BLaER1 treated with 17β-estradiol and CSF1 and Interleukin-3, amounts not matched to agents 10 nM and 100 nM (cell line): ENCODE measurements at regions not wholly inside any gene's neighbourhood (a gene's known extent, or its start where the extent isn't known, plus 50 kb on each side); places are given as distances from the start of the nearest gene placed in this dataset.
"Not testable (repeated sequence)": the region's sequence is repeated elsewhere in the genome, so short reads cannot be mapped to it uniquely, and the experiment has no call there.

Experiments used
- H3K27ac ChIP-seq, 11 experiments: shearing (Covaris generic); formaldehyde crosslinking; 2 replicates each; pipeline ENCODE4 v1.8.1; 2022
- H3K27me3 ChIP-seq, 11 experiments: shearing (Covaris generic); formaldehyde crosslinking; 2 replicates each; pipeline ENCODE4 v1.8.1; 2022
- H3K36me3 ChIP-seq, 11 experiments: shearing (Covaris generic); formaldehyde crosslinking; 2 replicates each; pipeline ENCODE4 v1.8.1; 2022
- H3K4me1 ChIP-seq, 10 experiments: shearing (Covaris generic); formaldehyde crosslinking; 2 replicates each; pipeline ENCODE4 v1.8.1; 2022
- H3K4me2 ChIP-seq, 11 experiments: shearing (Covaris generic); formaldehyde crosslinking; 2 replicates each; pipeline ENCODE4 v1.8.1; 2022
- H3K4me3 ChIP-seq, 10 experiments: shearing (Covaris generic); formaldehyde crosslinking; 2 replicates each; pipeline ENCODE4 v1.8.1; 2022
- H3K9ac ChIP-seq, 11 experiments: shearing (Covaris generic); formaldehyde crosslinking; 2 replicates each; pipeline ENCODE4 v1.8.1; 2022
- H3K9me3 ChIP-seq, 11 experiments: shearing (Covaris generic); formaldehyde crosslinking; replicated peaks in 1 of 11; 2 replicates each; pipeline ENCODE4 v1.8.1; 2022
- H4K20me1 ChIP-seq, 11 experiments: shearing (Covaris generic); formaldehyde crosslinking; 2 replicates each; pipeline ENCODE4 v1.8.1; 2022
- Cebpa-rat ChIP-seq, 11 experiments: shearing (Covaris generic); IDR thresholded peaks; 2 replicates each; pipeline ENCODE4 v1.8.1; 2022

GRCh38 chr2:204373942-204374341 is 171.3 kb upstream of the PARD3B start:
- H3K36me3 ChIP-seq: no peaks in the 10 kb centered on the region
- H3K4me1 ChIP-seq: no peaks in the 10 kb centered on the region
- no peak for TF ChIP-seq Cebpa-rat (IDR thresholded peaks at IDR 0.05)
- no peak overlapping the region for H3K4me2 ChIP-seq
- H3K9me3 ChIP-seq: peaks cover 0 to 10% (median 8%) of the 10 kb centered on the region in 11 experiments; a peak in 7 of 22 replicates
- no peak overlapping the region for H3K4me3 ChIP-seq
- no peak overlapping the region for H3K9ac ChIP-seq
- no peaks in the 10 kb centered on the region for H4K20me1 ChIP-seq
- H3K27me3 ChIP-seq: no peaks in the 10 kb centered on the region
- no peak overlapping the region for H3K27ac ChIP-seq

GRCh38 chr2:204380141-204380881 is 165.0 kb upstream of the PARD3B start:
- Histone ChIP-seq H3K27ac (no peak overlapping the region), H3K9ac (no peak overlapping the region), H3K4me2 (no peak overlapping the region), H3K9me3 (peaks cover 0 to 10% (median 8%) of the 10 kb centered on the region in 11 experiments; a peak in 7 of 22 replicates), H3K4me1 (no peaks in the 10 kb centered on the region), H3K27me3 (no peaks in the 10 kb centered on the region), H3K4me3 (no peak overlapping the region), H4K20me1 (no peaks in the 10 kb centered on the region), H3K36me3 (no peaks in the 10 kb centered on the region)
- no peak for TF ChIP-seq Cebpa-rat (IDR thresholded peaks at IDR 0.05)

GRCh38 chr2:204386668-204387067 is 158.6 kb upstream of the PARD3B start:
- H3K9ac ChIP-seq: no peak overlapping the region
- no peak overlapping the region for H3K4me3 ChIP-seq
- H3K4me2 ChIP-seq: no peak overlapping the region
- no peaks in the 10 kb centered on the region; a peak in 1 of 22 replicates for H3K9me3 ChIP-seq
- H3K4me1 ChIP-seq: no peaks in the 10 kb centered on the region
- H3K27me3 ChIP-seq: no peaks in the 10 kb centered on the region
- no peaks in the 10 kb centered on the region for H4K20me1 ChIP-seq
- H3K36me3 ChIP-seq: no peaks in the 10 kb centered on the region
- no peak overlapping the region for H3K27ac ChIP-seq
- no peak for TF ChIP-seq Cebpa-rat (IDR thresholded peaks at IDR 0.05)

- no peak overlapping the region for H3K27ac ChIP-seq
- H3K9me3 ChIP-seq: no peaks in the 10 kb centered on the region
- H3K4me1 ChIP-seq: no peaks in the 10 kb centered on the region
- no peaks in the 10 kb centered on the region for H4K20me1 ChIP-seq
- TF ChIP-seq Cebpa-rat (IDR thresholded peaks at IDR 0.05): no peak
- H3K36me3 ChIP-seq: no peaks in the 10 kb centered on the region
- H3K27me3 ChIP-seq: no peaks in the 10 kb centered on the region
- H3K4me2 ChIP-seq: no peak overlapping the region
- no peak overlapping the region for H3K9ac ChIP-seq
- no peak overlapping the region for H3K4me3 ChIP-seq
Measured at GRCh38 chr2:204389120-204389519, 156.2 kb upstream of the PARD3B start.

- no peak for TF ChIP-seq Cebpa-rat (IDR thresholded peaks at IDR 0.05)
Measured at GRCh38 chr2:204389856-204390255, 155.4 kb upstream of the PARD3B start.

DNA sequence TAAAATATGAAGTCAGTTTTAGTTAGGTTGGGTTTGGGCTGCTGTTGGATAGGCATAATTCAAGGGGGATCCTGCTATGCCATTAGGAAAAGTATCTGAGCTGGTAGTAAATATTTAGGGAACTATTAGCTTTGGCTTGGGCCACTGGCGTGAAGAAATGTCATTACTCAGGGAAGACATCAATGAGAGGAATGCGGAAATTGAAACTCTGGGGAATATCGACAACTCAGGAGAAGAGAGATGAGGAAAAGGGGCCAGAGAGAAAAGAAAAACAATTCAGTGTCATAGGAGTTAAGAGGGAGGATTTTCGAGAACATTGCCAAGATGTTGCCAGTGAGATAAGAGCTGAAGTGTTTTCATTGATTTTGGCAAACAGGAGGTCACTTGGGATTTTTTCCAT is 149.7 kb upstream of the PARD3B start:
- H3K9me3 ChIP-seq: no peaks in the 10 kb centered on the region
- no peak for TF ChIP-seq Cebpa-rat (IDR thresholded peaks at IDR 0.05)
- H3K9ac ChIP-seq: no peak overlapping the region
- no peaks in the 10 kb centered on the region for H3K27me3 ChIP-seq
- H3K27ac ChIP-seq: no peak overlapping the region
- H4K20me1 ChIP-seq: no peaks in the 10 kb centered on the region
- no peaks in the 10 kb centered on the region for H3K36me3 ChIP-seq
- H3K4me2 ChIP-seq: no peak overlapping the region
- no peaks in the 10 kb centered on the region for H3K4me1 ChIP-seq
- no peak overlapping the region for H3K4me3 ChIP-seq

More at GRCh38 chr2:204389856-204390255, 155.4 kb upstream of the PARD3B start:
- Histone ChIP-seq H3K27ac (no peak overlapping the region), H3K9ac (no peak overlapping the region), H3K9me3 (no peaks in the 10 kb centered on the region), H3K27me3 (no peaks in the 10 kb centered on the region), H3K4me2 (no peak overlapping the region), H3K4me1 (no peaks in the 10 kb centered on the region), H3K4me3 (no peak overlapping the region), H4K20me1 (no peaks in the 10 kb centered on the region), H3K36me3 (no peaks in the 10 kb centered on the region)

DNA sequence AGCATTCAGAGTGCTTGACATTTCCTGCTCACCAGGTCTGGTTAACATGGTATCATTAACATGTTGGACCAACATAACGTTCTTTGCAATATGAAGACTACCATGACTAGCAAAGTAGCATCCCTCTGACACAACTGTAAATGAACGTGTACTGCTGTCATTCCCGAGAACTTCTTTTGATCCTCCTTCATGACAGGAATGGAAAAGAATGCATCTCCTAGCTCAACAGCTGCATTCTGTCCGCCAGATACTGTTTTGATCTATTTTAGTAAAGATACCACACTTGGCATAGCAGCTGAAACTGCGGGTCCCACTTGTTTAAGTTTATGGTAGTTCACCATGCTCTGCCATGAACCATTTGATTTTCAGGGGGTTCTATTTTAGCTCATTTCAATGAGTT is 144.2 kb upstream of the PARD3B start:
- Histone ChIP-seq H3K4me3 (no peak overlapping the region), H4K20me1 (no peaks in the 10 kb centered on the region), H3K4me1 (no peaks in the 10 kb centered on the region), H3K27me3 (no peaks in the 10 kb centered on the region), H3K4me2 (no peak overlapping the region), H3K36me3 (no peaks in the 10 kb centered on the region), H3K9me3 (no peaks in the 10 kb centered on the region), H3K9ac (no peak overlapping the region), H3K27ac (no peak overlapping the region)
- TF ChIP-seq Cebpa-rat (IDR thresholded peaks at IDR 0.05): no peak

GRCh38 chr2:204407204-204408014 is 137.9 kb upstream of the PARD3B start:
- no peak for TF ChIP-seq Cebpa-rat (IDR thresholded peaks at IDR 0.05)
- Histone ChIP-seq H3K36me3 (no peaks in the 10 kb centered on the region), H3K4me3 (no peak overlapping the region), H3K27me3 (no peaks in the 10 kb centered on the region), H3K9ac (no peak overlapping the region), H3K4me2 (no peak overlapping the region), H3K4me1 (no peaks in the 10 kb centered on the region), H4K20me1 (no peaks in the 10 kb centered on the region), H3K9me3 (peaks cover 7 to 14% (median 8%) of the 10 kb centered on the region in 11 experiments), H3K27ac (no peak overlapping the region)

- H3K4me1 ChIP-seq, H3K4me3 ChIP-seq, H4K20me1 ChIP-seq, H3K27me3 ChIP-seq, H3K36me3 ChIP-seq, H3K4me2 ChIP-seq, H3K9ac ChIP-seq, H3K27ac ChIP-seq: not testable (repeated sequence)
- peaks cover 30 to 39% (median 31%) of the 10 kb centered on the region in 11 experiments for H3K9me3 ChIP-seq
Measured at GRCh38 chr2:204412782-204413181, 132.5 kb upstream of the PARD3B start.
